HG02610 (cell line): ENCODE measurements at regions not wholly inside any gene's neighbourhood (a gene's known extent, or its start where the extent isn't known, plus 50 kb on each side); places are given as distances from the start of the nearest gene placed in this dataset.
"Not testable (repeated sequence)": the region's sequence is repeated elsewhere in the genome, so short reads cannot be mapped to it uniquely, and the experiment has no call there.

Experiments used
- ATAC-seq: cut with Tn5 transposase; IDR thresholded peaks from one replicate; pipeline ENCODE4 v1.9.1; 2021; ENCODE audit warnings: mild to moderate bottlenecking, moderate library complexity; ENCODE audit not compliant: unreplicated experiment

GRCh38 chr10:117458571-117458970, 83.3 kb upstream of the PDZD8 start:
- ATAC-seq = no peak

GRCh38 chr10:117457932-117458331, 82.7 kb upstream of the PDZD8 start:
- no peak for ATAC-seq

- ATAC-seq = no peak
Measured at GRCh38 chr10:117457071-117457810, 82.0 kb upstream of the PDZD8 start.

GRCh38 chr10:117455346-117455745, 80.1 kb upstream of the PDZD8 start:
- ATAC-seq = no peak

- ATAC-seq = no peak
Measured at GRCh38 chr10:117454502-117454901, 79.3 kb upstream of the PDZD8 start.

GRCh38 chr10:117453484-117453883, 78.2 kb upstream of the PDZD8 start:
- not testable (repeated sequence) for ATAC-seq

- no peak for ATAC-seq
Measured at GRCh38 chr10:117450940-117451339, 75.7 kb upstream of the PDZD8 start.

- no peak for ATAC-seq
Measured at GRCh38 chr10:117449636-117450035, 74.4 kb upstream of the PDZD8 start.

GRCh38 chr10:117448802-117449201, 73.6 kb upstream of the PDZD8 start:
- no peak for ATAC-seq

GRCh38 chr10:117445992-117446391, 70.8 kb upstream of the PDZD8 start:
- ATAC-seq = no peak

- no peak for ATAC-seq
Measured at GRCh38 chr10:117444497-117445040, 69.3 kb upstream of the PDZD8 start.

- ATAC-seq = no peak
Measured at GRCh38 chr10:117443686-117444041, 68.4 kb upstream of the PDZD8 start.

GRCh38 chr10:117442944-117443685, 67.9 kb upstream of the PDZD8 start:
- ATAC-seq = no peak

GRCh38 chr10:117442521-117442920, 67.3 kb upstream of the PDZD8 start:
- ATAC-seq = no peak

GRCh38 chr10:117441812-117442443, 66.7 kb upstream of the PDZD8 start:
- no peak for ATAC-seq

GRCh38 chr10:117441361-117441760, 66.1 kb upstream of the PDZD8 start:
- no peak for ATAC-seq

GRCh38 chr10:117439243-117439912, 64.1 kb upstream of the PDZD8 start:
- no peak for ATAC-seq

- no peak for ATAC-seq
Measured at GRCh38 chr10:117432866-117433265, 57.6 kb upstream of the PDZD8 start.

GRCh38 chr10:117431160-117431559, 55.9 kb upstream of the PDZD8 start:
- ATAC-seq = no peak

- ATAC-seq = not testable (repeated sequence)
Measured at GRCh38 chr10:117430535-117430934, 55.3 kb upstream of the PDZD8 start.

GRCh38 chr10:117429643-117430265, 54.5 kb upstream of the PDZD8 start:
- no peak for ATAC-seq
